ENCODE measurements at regions not wholly inside any gene's neighbourhood (a gene's known extent, or its start where the extent isn't known, plus 50 kb on each side); places are given as distances from the start of the nearest gene placed in this dataset.

GRCh38 chr1:4144349-4144971 is 244.4 kb upstream of the C1orf174 start:
- TF ChIP-seq CTCF (IDR thresholded peaks at IDR 0.05), result no peak
- no peak for TF ChIP-seq POLR2A (IDR thresholded peaks at IDR 0.05)
